NB4 (cell line): ENCODE measurements at regions not wholly inside any gene's neighbourhood (a gene's known extent, or its start where the extent isn't known, plus 50 kb on each side); places are given as distances from the start of the nearest gene placed in this dataset.
"Not testable (repeated sequence)": the region's sequence is repeated elsewhere in the genome, so short reads cannot be mapped to it uniquely, and the experiment has no call there.

Experiments used
- DNase-seq: peaks from one replicate; pipeline ENCODE4 v3.0.0; 2010; ENCODE audit warnings: low read depth
- H3K4me3 ChIP-seq: one replicate; pipeline ENCODE4 v1.5.1; 2011; ENCODE audit warnings: mild to moderate bottlenecking, low read depth, low read length, moderate library complexity
- MYC ChIP-seq: IDR thresholded peaks from 2 replicates; pipeline ENCODE4 v1.6.1; 2011; ENCODE audit warnings: low read depth, low read length
- POLR2A ChIP-seq: IDR thresholded peaks from 2 replicates; pipeline ENCODE4 v1.6.1; 2011; ENCODE audit warnings: mild to moderate bottlenecking; ENCODE audit not compliant: insufficient read length; ENCODE audit errors: extremely low read depth
- TF ChIP-seq, protein P1 (sequence below): IDR thresholded peaks from 2 replicates; pipeline ENCODE4 v1.6.1; 2011; ENCODE audit warnings: low read depth, low read length
- TF ChIP-seq, protein P2 (sequence below): IDR thresholded peaks from one replicate; pipeline ENCODE4 v1.5.1; 2012; ENCODE audit warnings: low read depth, low read length

DNA sequence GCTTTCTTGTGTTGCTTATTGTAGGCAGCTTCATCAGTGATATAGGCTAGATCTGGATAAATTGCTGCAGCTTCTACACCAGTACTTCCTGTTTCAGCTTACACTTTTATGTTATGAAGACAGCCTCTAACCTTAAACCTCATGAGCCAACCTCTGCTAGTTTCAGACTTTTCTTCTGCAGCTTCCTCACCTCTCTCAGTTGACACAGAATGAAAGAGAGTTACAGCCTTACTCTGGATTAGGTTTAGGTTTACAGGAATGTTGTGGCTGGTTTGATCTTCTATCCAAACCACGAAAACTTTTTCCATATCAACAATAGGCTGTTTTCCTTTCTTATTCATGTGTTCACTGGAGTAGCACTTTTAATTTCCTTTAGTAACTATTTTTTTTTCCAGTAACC, 76.9 kb upstream of the RNPC3 start:
- TF ChIP-seq MYC (no peak), POLR2A (no peak)
- TF ChIP-seq, protein P1, sequence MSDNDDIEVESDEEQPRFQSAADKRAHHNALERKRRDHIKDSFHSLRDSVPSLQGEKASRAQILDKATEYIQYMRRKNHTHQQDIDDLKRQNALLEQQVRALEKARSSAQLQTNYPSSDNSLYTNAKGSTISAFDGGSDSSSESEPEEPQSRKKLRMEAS = no peak
- TF ChIP-seq, protein P2, sequence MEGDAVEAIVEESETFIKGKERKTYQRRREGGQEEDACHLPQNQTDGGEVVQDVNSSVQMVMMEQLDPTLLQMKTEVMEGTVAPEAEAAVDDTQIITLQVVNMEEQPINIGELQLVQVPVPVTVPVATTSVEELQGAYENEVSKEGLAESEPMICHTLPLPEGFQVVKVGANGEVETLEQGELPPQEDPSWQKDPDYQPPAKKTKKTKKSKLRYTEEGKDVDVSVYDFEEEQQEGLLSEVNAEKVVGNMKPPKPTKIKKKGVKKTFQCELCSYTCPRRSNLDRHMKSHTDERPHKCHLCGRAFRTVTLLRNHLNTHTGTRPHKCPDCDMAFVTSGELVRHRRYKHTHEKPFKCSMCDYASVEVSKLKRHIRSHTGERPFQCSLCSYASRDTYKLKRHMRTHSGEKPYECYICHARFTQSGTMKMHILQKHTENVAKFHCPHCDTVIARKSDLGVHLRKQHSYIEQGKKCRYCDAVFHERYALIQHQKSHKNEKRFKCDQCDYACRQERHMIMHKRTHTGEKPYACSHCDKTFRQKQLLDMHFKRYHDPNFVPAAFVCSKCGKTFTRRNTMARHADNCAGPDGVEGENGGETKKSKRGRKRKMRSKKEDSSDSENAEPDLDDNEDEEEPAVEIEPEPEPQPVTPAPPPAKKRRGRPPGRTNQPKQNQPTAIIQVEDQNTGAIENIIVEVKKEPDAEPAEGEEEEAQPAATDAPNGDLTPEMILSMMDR = no peak
- peak; percentile 3 for DNase-seq
- H3K4me3 ChIP-seq = no peak overlapping the region

DNA sequence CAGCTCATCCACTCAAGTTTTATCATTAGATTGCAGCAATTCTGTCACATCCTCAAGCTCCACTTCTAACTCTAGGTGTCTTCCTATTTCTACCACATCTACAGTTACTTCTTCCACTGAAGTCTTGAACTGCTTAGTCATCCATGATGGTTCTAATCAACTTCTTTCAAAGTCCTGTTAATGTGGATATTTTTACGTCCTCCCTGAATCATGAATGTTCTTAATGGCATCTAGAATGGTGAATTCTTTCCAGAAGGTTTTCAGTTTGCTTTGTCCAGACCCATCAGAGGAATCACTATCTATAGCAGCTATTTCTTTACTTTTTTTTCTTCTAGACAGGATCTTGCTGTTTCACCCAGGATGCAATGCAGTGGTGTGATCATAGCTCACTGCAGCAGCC, 78.0 kb upstream of the RNPC3 start:
- no peak for DNase-seq
- TF ChIP-seq MYC (no peak), POLR2A (no peak)
- TF ChIP-seq, protein P2 = no peak
- TF ChIP-seq, protein P1 = no peak

DNA sequence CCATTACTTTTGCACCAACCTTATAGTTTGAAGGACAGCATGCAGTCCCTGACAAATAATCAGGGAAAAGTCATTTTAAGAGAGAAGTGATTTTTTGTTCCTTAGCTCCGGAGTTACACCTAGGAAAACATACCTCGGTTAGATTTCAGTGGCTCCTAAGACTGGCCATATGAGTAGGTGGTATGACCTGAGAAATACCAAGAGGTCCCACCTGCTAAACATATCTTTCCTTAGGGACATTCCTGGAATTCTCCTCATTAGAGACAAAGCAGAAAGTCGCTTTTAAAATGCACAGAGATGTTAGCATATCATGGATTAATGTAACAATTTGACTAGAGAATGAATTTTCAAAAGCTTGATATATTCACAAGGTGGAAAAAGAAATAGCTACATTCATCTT, 84.2 kb upstream of the RNPC3 start:
- TF ChIP-seq POLR2A (no peak), MYC (no peak)
- TF ChIP-seq, protein P2 = no peak
- TF ChIP-seq, protein P1 = no peak
- no peak for DNase-seq
- H3K4me3 ChIP-seq = no peak overlapping the region

More for the DNA sequence above, 78.0 kb upstream of the RNPC3 start:
- H3K4me3 ChIP-seq = no peak overlapping the region

DNA sequence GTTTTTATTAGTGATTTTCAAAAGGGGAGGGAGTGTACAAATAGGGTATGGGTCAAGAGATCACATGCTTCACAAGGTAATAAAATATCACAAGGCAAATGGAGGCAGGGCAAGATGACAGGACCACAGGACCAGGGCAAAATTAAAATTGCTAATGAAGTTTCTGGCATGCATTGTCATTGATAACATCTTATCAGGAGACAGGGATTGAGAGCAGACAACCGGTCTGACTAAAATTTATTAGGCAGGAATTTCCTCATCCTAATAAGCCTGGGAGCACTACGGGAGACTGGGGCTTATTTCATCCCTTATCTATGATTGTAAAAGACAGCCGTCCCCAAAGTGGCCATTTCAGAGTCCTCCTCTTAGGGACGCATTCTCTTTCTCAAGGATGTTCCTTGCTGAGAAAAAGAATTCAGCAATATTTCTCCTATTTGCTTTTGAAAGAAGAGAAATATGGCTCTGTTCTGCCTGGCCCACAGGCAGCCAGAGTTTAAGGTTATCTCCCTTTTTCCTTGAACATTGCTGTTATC, 88.9 kb upstream of the RNPC3 start:
- not testable (repeated sequence) for DNase-seq, H3K4me3 ChIP-seq

DNA sequence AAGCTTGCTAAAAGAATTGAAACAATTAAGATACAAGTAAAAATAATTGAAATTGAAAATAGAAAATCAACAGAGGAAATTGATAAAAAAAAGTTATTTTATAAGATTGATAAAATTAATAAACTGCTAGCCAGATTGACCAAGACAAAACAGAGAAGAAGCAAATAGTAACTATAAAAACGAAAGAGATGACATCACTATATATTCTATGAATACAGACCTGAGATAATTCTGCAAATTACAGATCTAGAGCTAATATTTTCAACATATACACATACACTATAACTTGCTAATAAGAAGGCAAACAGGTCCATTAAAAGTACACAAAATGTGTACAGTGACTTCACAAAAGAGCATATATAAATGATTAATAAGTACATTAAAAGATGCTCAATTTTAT, 90.1 kb upstream of the RNPC3 start:
- TF ChIP-seq POLR2A = no peak
- no peak for TF ChIP-seq MYC
- TF ChIP-seq, protein P2 = no peak
- TF ChIP-seq, protein P1 = no peak
- no peak for DNase-seq
- H3K4me3 ChIP-seq = no peak overlapping the region

DNA sequence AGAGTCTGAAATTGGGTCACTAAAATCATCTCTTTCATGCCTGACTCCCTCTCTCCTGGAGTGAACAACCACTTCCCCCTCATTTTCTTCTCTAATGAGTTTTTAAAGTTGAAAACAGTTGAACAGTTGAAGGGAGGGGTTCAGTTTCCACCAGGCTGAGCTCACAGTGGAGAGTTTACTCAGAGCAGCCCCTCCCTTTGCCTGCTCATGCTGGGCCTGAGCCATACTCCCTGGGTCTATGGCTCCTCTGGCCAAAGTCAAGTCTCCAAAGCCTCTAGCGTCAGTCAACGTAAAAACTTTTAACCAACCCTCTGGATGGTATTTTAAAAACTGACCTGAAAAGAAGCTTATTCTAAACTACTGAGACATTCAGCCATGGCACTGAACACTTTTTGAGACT, 100.8 kb upstream of the RNPC3 start:
- TF ChIP-seq MYC (no peak), POLR2A (no peak)
- TF ChIP-seq, protein P1 = no peak
- TF ChIP-seq, protein P2 = no peak
- no peak for DNase-seq
- H3K4me3 ChIP-seq = no peak overlapping the region
